WTC11 (cell line): ENCODE measurements at regions not wholly inside any gene's neighbourhood (a gene's known extent, or its start where the extent isn't known, plus 50 kb on each side); places are given as distances from the start of the nearest gene placed in this dataset.

ENCODE experiments used
- ATAC-seq: fragments of 200-7000 bp; cut with Tn5 transposase; 2 replicates; pipeline ENCODE4 v1.10.0; 2021; ENCODE audit warnings: mild to moderate bottlenecking, moderate library complexity
- CTCF ChIA-PET: fragments of 300-600 bp; sonication (Branson Sonifier 250); formaldehyde crosslinking; loops from one replicate; lab custom pipeline; 2021; ENCODE audit warnings: antibody characterized with exemption; lab: Charles Lee
- POLR2A ChIA-PET: fragments of 350-600 bp; sonication (Branson Sonifier 250); formaldehyde crosslinking; loops from one replicate; lab custom pipeline; 2021; ENCODE audit warnings: antibody characterized with exemption; lab: Charles Lee
- DNase-seq: peaks from one replicate; pipeline ENCODE4 v3.0.0; 2021; ENCODE audit warnings: low spot score
- H3K27ac Mint-ChIP-seq: 2 replicates; pipeline ENCODE4 v1.8.0; 2021; ENCODE audit warnings: mixed read lengths
- H3K27me3 Mint-ChIP-seq: 2 replicates; pipeline ENCODE4 v1.8.0; 2021; ENCODE audit warnings: low read depth, mild to moderate bottlenecking, moderate library complexity, mixed read lengths
- H3K36me3 Mint-ChIP-seq: 2 replicates; pipeline ENCODE4 v1.8.0; 2021; ENCODE audit warnings: mixed read lengths
- H3K4me1 Mint-ChIP-seq: 2 replicates; pipeline ENCODE4 v1.8.0; 2022; ENCODE audit warnings: mixed read lengths
- H3K4me3 Mint-ChIP-seq: 2 replicates; pipeline ENCODE4 v1.8.0; 2021; ENCODE audit warnings: mild to moderate bottlenecking, moderate library complexity, mixed read lengths
- H3K9me3 Mint-ChIP-seq: 2 replicates; pipeline ENCODE4 v1.8.0; 2021; ENCODE audit warnings: mixed read lengths
- ATF1 ChIP-seq: sonication (generic); formaldehyde crosslinking; IDR thresholded peaks from 2 replicates; pipeline ENCODE4 v1.8.1; 2023; ENCODE audit warnings: mild to moderate bottlenecking, moderate library complexity, missing genetic modification reagents
- E2F1 ChIP-seq: sonication (generic); formaldehyde crosslinking; IDR thresholded peaks from 2 replicates; pipeline ENCODE4 v1.8.0; 2022; ENCODE audit warnings: mild to moderate bottlenecking, missing genetic modification reagents
- ELF4 ChIP-seq: sonication (generic); formaldehyde crosslinking; IDR thresholded peaks from 2 replicates; pipeline ENCODE4 v1.8.1; 2022; ENCODE audit warnings: low read depth, mild to moderate bottlenecking, moderate library complexity, missing genetic modification reagents
- EMX1 ChIP-seq: fragments of 250-450 bp; sonication (Bioruptor Pico); IDR thresholded peaks from 2 replicates; pipeline ENCODE4 v1.8.0; 2021; ENCODE audit warnings: mild to moderate bottlenecking
- FOXP1 ChIP-seq: sonication (generic); formaldehyde crosslinking; IDR thresholded peaks from 2 replicates; pipeline ENCODE4 v1.8.0; 2022; ENCODE audit warnings: missing genetic modification reagents, mild to moderate bottlenecking, moderate library complexity, borderline replicate concordance
- KAT7 ChIP-seq: sonication (generic); formaldehyde crosslinking; IDR thresholded peaks from 2 replicates; pipeline ENCODE4 v1.8.1; 2023; ENCODE audit warnings: missing genetic modification reagents, mild to moderate bottlenecking, borderline replicate concordance
- MAX ChIP-seq: sonication (generic); formaldehyde crosslinking; IDR thresholded peaks from 2 replicates; pipeline ENCODE4 v1.8.0; 2022; ENCODE audit warnings: mild to moderate bottlenecking, missing genetic modification reagents
- NFE2L1 ChIP-seq: sonication (generic); formaldehyde crosslinking; IDR thresholded peaks from 2 replicates; pipeline ENCODE4 v1.8.1; 2023; ENCODE audit warnings: missing genetic modification reagents
- OVOL2 ChIP-seq: fragments of 250-450 bp; sonication (Bioruptor Pico); IDR thresholded peaks from 2 replicates; pipeline ENCODE4 v1.9.0; 2021; ENCODE audit warnings: mild to moderate bottlenecking, borderline replicate concordance
- PRRX2 ChIP-seq: fragments of 250-450 bp; sonication (Bioruptor Pico); IDR thresholded peaks from 2 replicates; pipeline ENCODE4 v1.8.0; 2021; ENCODE audit warnings: mild to moderate bottlenecking
- SMAD3 ChIP-seq: sonication (generic); formaldehyde crosslinking; IDR thresholded peaks from 2 replicates; pipeline ENCODE4 v1.8.0; 2022; ENCODE audit warnings: missing genetic modification reagents, mild to moderate bottlenecking, borderline replicate concordance
- SOX15 ChIP-seq: fragments of 250-450 bp; sonication (Bioruptor Pico); IDR thresholded peaks from 2 replicates; pipeline ENCODE4 v1.9.0; 2021; ENCODE audit warnings: mild to moderate bottlenecking
- TEAD4 ChIP-seq: sonication (generic); formaldehyde crosslinking; IDR thresholded peaks from 2 replicates; pipeline ENCODE4 v1.8.0; 2022; ENCODE audit warnings: mild to moderate bottlenecking, missing genetic modification reagents
- ZNF232 ChIP-seq: sonication (generic); formaldehyde crosslinking; IDR thresholded peaks from 2 replicates; pipeline ENCODE4 v1.8.0; 2022; ENCODE audit warnings: mild to moderate bottlenecking, missing genetic modification reagents
- ZNF263 ChIP-seq: sonication (generic); formaldehyde crosslinking; IDR thresholded peaks from 2 replicates; pipeline ENCODE4 v1.8.1; 2022; ENCODE audit warnings: low read depth, mild to moderate bottlenecking, moderate library complexity, missing genetic modification reagents
- ZNF671 ChIP-seq: fragments of 250-450 bp; sonication (Bioruptor Pico); IDR thresholded peaks from 2 replicates; pipeline ENCODE4 v1.8.0; 2021; ENCODE audit warnings: mild to moderate bottlenecking
- TF ChIP-seq, protein P1 (sequence below): sonication (generic); formaldehyde crosslinking; IDR thresholded peaks from 2 replicates; pipeline ENCODE4 v1.8.1; 2023; ENCODE audit warnings: mild to moderate bottlenecking, missing genetic modification reagents, borderline replicate concordance
- TF ChIP-seq, protein P2 (sequence below): sonication (generic); formaldehyde crosslinking; IDR thresholded peaks from 2 replicates; pipeline ENCODE4 v1.8.0; 2022; ENCODE audit warnings: missing genetic modification reagents
- TF ChIP-seq, protein P3 (sequence below): fragments of 250-450 bp; sonication (Bioruptor Pico); IDR thresholded peaks from 2 replicates; pipeline ENCODE4 v1.9.0; 2021; ENCODE audit warnings: moderate library complexity, mild to moderate bottlenecking, inconsistent platforms, borderline replicate concordance

GRCh38 chr4:180280726-180281297 lies 1962.4 kb upstream of the TENM3 start:
- Mint-ChIP-seq H3K9me3 (peaks cover 4% of the 10 kb centered on the region; the same call in 1 of the 2 replicates), H3K27ac (no peak overlapping the region), H3K4me1 (peaks cover 12% of the 10 kb centered on the region), H3K36me3 (no peaks in the 10 kb centered on the region), H3K4me3 (no peak overlapping the region), H3K27me3 (no peaks in the 10 kb centered on the region)
- peak; percentile 60 for ATAC-seq
- no peak for TF ChIP-seq MAX (CRISPR knock-in tag)
- TF ChIP-seq SOX15 (CRISPR knock-in tag): no peak
- no peak for TF ChIP-seq SMAD3 (CRISPR knock-in tag)
- no peak for TF ChIP-seq E2F1 (CRISPR knock-in tag)
- no peak for TF ChIP-seq OVOL2 (CRISPR knock-in tag)
- no peak for TF ChIP-seq TEAD4
- TF ChIP-seq ZNF232: no peak
- no peak for TF ChIP-seq PRRX2 (CRISPR knock-in tag)
- TF ChIP-seq, protein P1, sequence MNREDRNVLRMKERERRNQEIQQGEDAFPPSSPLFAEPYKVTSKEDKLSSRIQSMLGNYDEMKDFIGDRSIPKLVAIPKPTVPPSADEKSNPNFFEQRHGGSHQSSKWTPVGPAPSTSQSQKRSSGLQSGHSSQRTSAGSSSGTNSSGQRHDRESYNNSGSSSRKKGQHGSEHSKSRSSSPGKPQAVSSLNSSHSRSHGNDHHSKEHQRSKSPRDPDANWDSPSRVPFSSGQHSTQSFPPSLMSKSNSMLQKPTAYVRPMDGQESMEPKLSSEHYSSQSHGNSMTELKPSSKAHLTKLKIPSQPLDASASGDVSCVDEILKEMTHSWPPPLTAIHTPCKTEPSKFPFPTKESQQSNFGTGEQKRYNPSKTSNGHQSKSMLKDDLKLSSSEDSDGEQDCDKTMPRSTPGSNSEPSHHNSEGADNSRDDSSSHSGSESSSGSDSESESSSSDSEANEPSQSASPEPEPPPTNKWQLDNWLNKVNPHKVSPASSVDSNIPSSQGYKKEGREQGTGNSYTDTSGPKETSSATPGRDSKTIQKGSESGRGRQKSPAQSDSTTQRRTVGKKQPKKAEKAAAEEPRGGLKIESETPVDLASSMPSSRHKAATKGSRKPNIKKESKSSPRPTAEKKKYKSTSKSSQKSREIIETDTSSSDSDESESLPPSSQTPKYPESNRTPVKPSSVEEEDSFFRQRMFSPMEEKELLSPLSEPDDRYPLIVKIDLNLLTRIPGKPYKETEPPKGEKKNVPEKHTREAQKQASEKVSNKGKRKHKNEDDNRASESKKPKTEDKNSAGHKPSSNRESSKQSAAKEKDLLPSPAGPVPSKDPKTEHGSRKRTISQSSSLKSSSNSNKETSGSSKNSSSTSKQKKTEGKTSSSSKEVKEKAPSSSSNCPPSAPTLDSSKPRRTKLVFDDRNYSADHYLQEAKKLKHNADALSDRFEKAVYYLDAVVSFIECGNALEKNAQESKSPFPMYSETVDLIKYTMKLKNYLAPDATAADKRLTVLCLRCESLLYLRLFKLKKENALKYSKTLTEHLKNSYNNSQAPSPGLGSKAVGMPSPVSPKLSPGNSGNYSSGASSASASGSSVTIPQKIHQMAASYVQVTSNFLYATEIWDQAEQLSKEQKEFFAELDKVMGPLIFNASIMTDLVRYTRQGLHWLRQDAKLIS (CRISPR knock-in tag): no peak
- no peak for TF ChIP-seq ZNF671 (CRISPR knock-in tag)
- TF ChIP-seq KAT7 (CRISPR knock-in tag): no peak
- no peak for TF ChIP-seq FOXP1 (CRISPR knock-in tag)
- no peak for TF ChIP-seq ZNF263 (CRISPR knock-in tag)
- TF ChIP-seq ELF4 (CRISPR knock-in tag): no peak
- ChIA-PET POLR2A (no interaction called here), CTCF (no interaction called here)
- DNase-seq: no peak

DNA sequence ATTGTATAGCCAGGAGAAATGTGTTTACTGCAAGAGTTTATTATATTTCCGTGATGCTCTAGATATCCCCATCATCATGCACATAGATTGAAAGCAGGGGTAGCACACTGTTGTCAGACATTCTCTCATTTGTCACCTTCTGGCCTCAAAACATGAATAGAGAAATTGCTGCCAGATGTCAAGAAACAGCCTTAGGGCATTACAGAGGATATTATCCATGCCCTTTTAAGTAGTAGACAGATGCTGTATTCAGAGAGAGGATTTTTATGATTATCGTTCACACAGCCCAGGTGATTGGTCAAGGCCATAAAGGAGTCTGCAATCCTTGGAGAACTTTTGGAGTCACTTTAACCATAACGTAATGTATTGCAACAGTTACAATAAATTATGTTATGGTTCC lies 1961.5 kb upstream of the TENM3 start:
- H3K4me3 Mint-ChIP-seq: no peak overlapping the region
- no peak for ATAC-seq
- H3K4me1 Mint-ChIP-seq: peaks cover 8% of the 10 kb centered on the region
- no peaks in the 10 kb centered on the region; the same call in 1 of the 2 replicates for H3K9me3 Mint-ChIP-seq
- no peaks in the 10 kb centered on the region for H3K36me3 Mint-ChIP-seq
- CTCF ChIA-PET: no interaction called here
- no peak for DNase-seq
- no peaks in the 10 kb centered on the region for H3K27me3 Mint-ChIP-seq
- no peak for TF ChIP-seq MAX (CRISPR knock-in tag)
- TF ChIP-seq, protein P2, sequence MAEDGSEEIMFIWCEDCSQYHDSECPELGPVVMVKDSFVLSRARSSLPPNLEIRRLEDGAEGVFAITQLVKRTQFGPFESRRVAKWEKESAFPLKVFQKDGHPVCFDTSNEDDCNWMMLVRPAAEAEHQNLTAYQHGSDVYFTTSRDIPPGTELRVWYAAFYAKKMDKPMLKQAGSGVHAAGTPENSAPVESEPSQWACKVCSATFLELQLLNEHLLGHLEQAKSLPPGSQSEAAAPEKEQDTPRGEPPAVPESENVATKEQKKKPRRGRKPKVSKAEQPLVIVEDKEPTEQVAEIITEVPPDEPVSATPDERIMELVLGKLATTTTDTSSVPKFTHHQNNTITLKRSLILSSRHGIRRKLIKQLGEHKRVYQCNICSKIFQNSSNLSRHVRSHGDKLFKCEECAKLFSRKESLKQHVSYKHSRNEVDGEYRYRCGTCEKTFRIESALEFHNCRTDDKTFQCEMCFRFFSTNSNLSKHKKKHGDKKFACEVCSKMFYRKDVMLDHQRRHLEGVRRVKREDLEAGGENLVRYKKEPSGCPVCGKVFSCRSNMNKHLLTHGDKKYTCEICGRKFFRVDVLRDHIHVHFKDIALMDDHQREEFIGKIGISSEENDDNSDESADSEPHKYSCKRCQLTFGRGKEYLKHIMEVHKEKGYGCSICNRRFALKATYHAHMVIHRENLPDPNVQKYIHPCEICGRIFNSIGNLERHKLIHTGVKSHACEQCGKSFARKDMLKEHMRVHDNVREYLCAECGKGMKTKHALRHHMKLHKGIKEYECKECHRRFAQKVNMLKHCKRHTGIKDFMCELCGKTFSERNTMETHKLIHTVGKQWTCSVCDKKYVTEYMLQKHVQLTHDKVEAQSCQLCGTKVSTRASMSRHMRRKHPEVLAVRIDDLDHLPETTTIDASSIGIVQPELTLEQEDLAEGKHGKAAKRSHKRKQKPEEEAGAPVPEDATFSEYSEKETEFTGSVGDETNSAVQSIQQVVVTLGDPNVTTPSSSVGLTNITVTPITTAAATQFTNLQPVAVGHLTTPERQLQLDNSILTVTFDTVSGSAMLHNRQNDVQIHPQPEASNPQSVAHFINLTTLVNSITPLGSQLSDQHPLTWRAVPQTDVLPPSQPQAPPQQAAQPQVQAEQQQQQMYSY (CRISPR knock-in tag): no peak
- TF ChIP-seq, protein P1 (CRISPR knock-in tag): no peak
- TF ChIP-seq NFE2L1: no peak
- TF ChIP-seq EMX1: no peak
- no peak for TF ChIP-seq FOXP1 (CRISPR knock-in tag)
- no peak for TF ChIP-seq ATF1 (CRISPR knock-in tag)
- TF ChIP-seq, protein P3, sequence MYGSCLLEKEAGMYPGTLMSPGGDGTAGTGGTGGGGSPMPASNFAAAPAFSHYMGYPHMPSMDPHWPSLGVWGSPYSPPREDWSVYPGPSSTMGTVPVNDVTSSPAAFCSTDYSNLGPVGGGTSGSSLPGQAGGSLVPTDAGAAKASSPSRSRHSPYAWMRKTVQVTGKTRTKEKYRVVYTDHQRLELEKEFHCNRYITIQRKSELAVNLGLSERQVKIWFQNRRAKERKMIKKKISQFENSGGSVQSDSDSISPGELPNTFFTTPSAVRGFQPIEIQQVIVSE: no peak
- POLR2A ChIA-PET: no interaction called here
- H3K27ac Mint-ChIP-seq: no peak overlapping the region
